Panc1 (cell line): ENCODE measurements at regions not wholly inside any gene's neighbourhood (a gene's known extent, or its start where the extent isn't known, plus 50 kb on each side); places are given as distances from the start of the nearest gene placed in this dataset.

Source experiments
- ATAC-seq: fragments of 200-7000 bp; cut with Tn5 transposase; 2 replicates; pipeline ENCODE4 v1.9.1; 2020; ENCODE audit warnings: mild to moderate bottlenecking, moderate library complexity
- BruUV-seq: library from RNA; stranded (reverse); fragments of 400-500 nt; replicated peaks from 2 replicates; lab custom pipeline; 2021; lab: Mats Ljungman, UMichigan
- CTCF ChIA-PET: fragments of 300-600 bp; sonication (Branson Sonifier 250); formaldehyde crosslinking; loops from one replicate; lab custom pipeline; 2022; ENCODE audit warnings: antibody characterized with exemption; lab: Charles Lee
- POLR2A ChIA-PET: fragments of 300-600 bp; sonication (Branson Sonifier 250); formaldehyde crosslinking; loops from one replicate; lab custom pipeline; 2022; ENCODE audit warnings: antibody characterized with exemption; lab: Charles Lee
- DNase-seq: peaks from one replicate; pipeline ENCODE4 v3.0.0-alpha.2; 2010; ENCODE audit warnings: low read depth, low spot score
- H3K27ac ChIP-seq: 2 replicates; pipeline ENCODE4 v1.5.1; 2011; ENCODE audit warnings: mild to moderate bottlenecking, low read length, inconsistent platforms
- H3K27me3 ChIP-seq: fragments of 200-500 bp; sonication (Bioruptor generic); 2 replicates; pipeline ENCODE4 v1.6.0; 2014; ENCODE audit warnings: low read length, inconsistent platforms; ENCODE audit not compliant: control insufficient read depth, insufficient read depth
- H3K36me3 ChIP-seq: fragments of 200-500 bp; sonication (Bioruptor generic); 2 replicates; pipeline ENCODE4 v1.5.1; 2014; ENCODE audit warnings: inconsistent platforms, mild to moderate bottlenecking, low read length, moderate library complexity; ENCODE audit not compliant: control insufficient read depth, insufficient read depth
- H3K4me1 ChIP-seq: 2 replicates; pipeline ENCODE4 v1.5.1; 2011; ENCODE audit warnings: inconsistent platforms, mild to moderate bottlenecking, low read length, moderate library complexity; ENCODE audit not compliant: control insufficient read depth, insufficient read depth
- H3K4me3 ChIP-seq, 2 experiments: 2 replicates each; pipeline ENCODE4 v1.5.1; 2011 to 2012; ENCODE audit warnings: low read depth in 2 of 2, low read length in 2 of 2, mild to moderate bottlenecking in 2 of 2, inconsistent platforms in 1 of 2, moderate library complexity in 1 of 2
- H3K9me3 ChIP-seq: fragments of 200-500 bp; sonication (Bioruptor generic); 2 replicates; pipeline ENCODE4 v1.5.1; 2014; ENCODE audit warnings: low read depth, mild to moderate bottlenecking, inconsistent platforms, low read length, moderate library complexity; ENCODE audit not compliant: control insufficient read depth, insufficient read depth
- CTCF ChIP-seq: fragments of 450-650 bp; IDR thresholded peaks from 2 replicates; pipeline ENCODE4 v1.5.1; 2017; ENCODE audit warnings: mild to moderate bottlenecking
- POLR2AphosphoS5 ChIP-seq: IDR thresholded peaks from 2 replicates; pipeline ENCODE4 v1.6.1; 2012; ENCODE audit warnings: mild to moderate bottlenecking, low read depth, low read length, moderate library complexity
- SIN3A ChIP-seq: IDR thresholded peaks from 2 replicates; pipeline ENCODE4 v1.6.1; 2012; ENCODE audit warnings: low read depth, mild to moderate bottlenecking, low read length, moderate library complexity, borderline replicate concordance; ENCODE audit not compliant: insufficient read depth
- TCF7L2 ChIP-seq: IDR thresholded peaks from 2 replicates; pipeline ENCODE4 v1.6.1; 2011; ENCODE audit warnings: mild to moderate bottlenecking, low read depth, low read length, inconsistent platforms
- in situ Hi-C: cut with HindIII; loops from 2 replicates; pipeline ENCODE4 v1.10.0; 2016; ENCODE audit warnings: low sequenced_read_pairs, low pct_unique_long_range_greater_than_20kb
- intact Hi-C: fragments of 100-400 bp; cut with micrococcal nuclease; formaldehyde crosslinking; loops from one replicate; pipeline ENCODE4 v1.10.0; 2022; ENCODE audit not compliant: unreplicated experiment
- TF ChIP-seq, protein P1 (sequence below), 2 experiments: IDR thresholded peaks; 2 replicates each; pipeline ENCODE4 v1.6.1; 2011 to 2012; ENCODE audit warnings: low read depth in 2 of 2, control low read depth in 1 of 2, low read length in 1 of 2, mild to moderate bottlenecking in 1 of 2, moderate library complexity in 1 of 2; ENCODE audit not compliant: insufficient read depth in 1 of 2

DNA sequence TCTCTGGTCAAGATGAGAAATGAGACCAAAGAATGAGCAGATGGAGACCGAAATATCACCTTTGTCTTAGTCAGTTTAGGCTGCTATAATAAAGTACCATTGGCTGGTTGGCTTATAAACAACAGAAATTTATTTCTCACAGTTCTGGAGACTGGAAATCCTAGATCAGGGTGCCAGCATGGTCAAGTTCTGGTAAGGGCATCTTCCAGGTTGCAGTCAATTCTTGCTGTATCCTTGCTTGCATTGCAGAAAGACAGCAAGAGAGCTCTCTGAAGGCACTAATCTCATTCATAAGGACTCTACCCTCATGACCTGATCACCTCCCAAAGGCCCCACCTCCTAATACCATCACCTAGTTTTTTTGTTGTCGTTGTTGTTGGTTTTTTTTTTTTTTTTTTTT, 52.7 kb upstream of the MKLN1 start:
- no peaks in the 10 kb centered on the region for H3K4me1 ChIP-seq
- no peak overlapping the region for H3K27ac ChIP-seq
- ChIA-PET CTCF (no interaction called here), POLR2A (no interaction called here)
- ATAC-seq, result no peak
- DNase-seq, result no peak
- no peaks in the 10 kb centered on the region for H3K36me3 ChIP-seq
- no peak overlapping the region for H3K4me3 ChIP-seq
- TF ChIP-seq POLR2AphosphoS5, result no peak
- no peak for TF ChIP-seq SIN3A
- TF ChIP-seq CTCF, result no peak
- TF ChIP-seq, protein P1, sequence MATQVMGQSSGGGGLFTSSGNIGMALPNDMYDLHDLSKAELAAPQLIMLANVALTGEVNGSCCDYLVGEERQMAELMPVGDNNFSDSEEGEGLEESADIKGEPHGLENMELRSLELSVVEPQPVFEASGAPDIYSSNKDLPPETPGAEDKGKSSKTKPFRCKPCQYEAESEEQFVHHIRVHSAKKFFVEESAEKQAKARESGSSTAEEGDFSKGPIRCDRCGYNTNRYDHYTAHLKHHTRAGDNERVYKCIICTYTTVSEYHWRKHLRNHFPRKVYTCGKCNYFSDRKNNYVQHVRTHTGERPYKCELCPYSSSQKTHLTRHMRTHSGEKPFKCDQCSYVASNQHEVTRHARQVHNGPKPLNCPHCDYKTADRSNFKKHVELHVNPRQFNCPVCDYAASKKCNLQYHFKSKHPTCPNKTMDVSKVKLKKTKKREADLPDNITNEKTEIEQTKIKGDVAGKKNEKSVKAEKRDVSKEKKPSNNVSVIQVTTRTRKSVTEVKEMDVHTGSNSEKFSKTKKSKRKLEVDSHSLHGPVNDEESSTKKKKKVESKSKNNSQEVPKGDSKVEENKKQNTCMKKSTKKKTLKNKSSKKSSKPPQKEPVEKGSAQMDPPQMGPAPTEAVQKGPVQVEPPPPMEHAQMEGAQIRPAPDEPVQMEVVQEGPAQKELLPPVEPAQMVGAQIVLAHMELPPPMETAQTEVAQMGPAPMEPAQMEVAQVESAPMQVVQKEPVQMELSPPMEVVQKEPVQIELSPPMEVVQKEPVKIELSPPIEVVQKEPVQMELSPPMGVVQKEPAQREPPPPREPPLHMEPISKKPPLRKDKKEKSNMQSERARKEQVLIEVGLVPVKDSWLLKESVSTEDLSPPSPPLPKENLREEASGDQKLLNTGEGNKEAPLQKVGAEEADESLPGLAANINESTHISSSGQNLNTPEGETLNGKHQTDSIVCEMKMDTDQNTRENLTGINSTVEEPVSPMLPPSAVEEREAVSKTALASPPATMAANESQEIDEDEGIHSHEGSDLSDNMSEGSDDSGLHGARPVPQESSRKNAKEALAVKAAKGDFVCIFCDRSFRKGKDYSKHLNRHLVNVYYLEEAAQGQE (IDR thresholded peaks at IDR 0.05; ENCODE audit: insufficient read depth in 1 of 2, low read depth in 2 of 2, low read length in 1 of 2), result no peak
- TF ChIP-seq TCF7L2, result no peak
- H3K27me3 ChIP-seq, result no peaks in the 10 kb centered on the region
- in situ Hi-C loops, result no loop called here
- intact Hi-C loops, result no loop called here
- BruUV-seq, result no TSS peak
- H3K9me3 ChIP-seq, result no peaks in the 10 kb centered on the region

DNA sequence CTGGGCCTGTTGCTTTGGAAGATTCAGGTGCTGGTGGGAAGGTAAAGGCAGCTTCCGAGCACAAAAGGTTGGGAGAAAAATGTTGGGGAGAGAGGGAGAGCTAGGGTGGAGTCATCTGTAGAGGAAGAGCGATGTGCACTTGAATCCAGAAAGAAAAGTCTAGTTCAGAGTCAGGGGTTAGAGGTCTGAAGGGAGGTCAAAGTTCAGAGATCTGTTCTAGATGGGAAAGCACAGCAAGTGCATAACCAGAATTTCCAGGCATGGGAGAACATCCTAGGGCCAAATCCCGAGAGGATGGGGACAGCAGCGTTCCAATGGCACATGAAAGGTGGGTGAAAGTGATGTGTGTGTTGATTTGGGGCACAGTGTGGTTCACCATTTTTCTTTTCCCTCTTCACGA, 51.5 kb upstream of the MKLN1 start:
- CTCF ChIA-PET, result no interaction called here
- TF ChIP-seq, protein P1 (IDR thresholded peaks at IDR 0.05; ENCODE audit: insufficient read depth in 1 of 2, low read depth in 2 of 2, low read length in 1 of 2), result no peak
- TF ChIP-seq SIN3A (no peak), POLR2AphosphoS5 (no peak), CTCF (no peak), TCF7L2 (no peak)
- no peaks in the 10 kb centered on the region for H3K36me3 ChIP-seq
- no TSS peak for BruUV-seq
- DNase-seq (no peak), ATAC-seq (no peak)
- H3K27me3 ChIP-seq, result no peaks in the 10 kb centered on the region
- H3K27ac ChIP-seq, result no peak overlapping the region
- in situ Hi-C loops, result no loop called here
- no peak overlapping the region for H3K4me3 ChIP-seq
- H3K4me1 ChIP-seq, result no peaks in the 10 kb centered on the region
- POLR2A ChIA-PET, result no interaction called here
- intact Hi-C loops, result no loop called here
- no peaks in the 10 kb centered on the region for H3K9me3 ChIP-seq
